B cell (primary cell): ENCODE measurements at regions not wholly inside any gene's neighbourhood (a gene's known extent, or its start where the extent isn't known, plus 50 kb on each side); places are given as distances from the start of the nearest gene placed in this dataset.

Experiments used
- ATAC-seq: fragments of 200-7000 bp; cut with Tn5 transposase; one replicate; pipeline ENCODE4 v1.10.0; 2021; ENCODE audit warnings: low read depth, mild to moderate bottlenecking, moderate number of reproducible peaks, moderate library complexity
- CTCF ChIA-PET: fragments of 350-600 bp; sonication (Branson Sonifier 250); formaldehyde crosslinking; loops from one replicate; lab custom pipeline; 2021; ENCODE audit warnings: antibody characterized with exemption, inconsistent platforms; lab: Charles Lee
- POLR2A ChIA-PET: fragments of 350-600 bp; sonication (Branson Sonifier 250); formaldehyde crosslinking; loops from one replicate; lab custom pipeline; 2021; ENCODE audit warnings: antibody characterized with exemption; lab: Charles Lee
- DNase-seq: peaks from one replicate; pipeline ENCODE4 v3.0.0; 2013
- H2AFZ ChIP-seq: 2 replicates; pipeline ENCODE4 v1.6.1; 2012; ENCODE audit warnings: mild to moderate bottlenecking, low read depth, low read length; ENCODE audit not compliant: insufficient read depth, poor library complexity, severe bottlenecking
- H3K27ac ChIP-seq, 2 donors: 1 replicate in 1 of 2; 2 replicates in 1 of 2; pipeline ENCODE4 v1.5.1; 2012 to 2013; ENCODE audit warnings: low read length in 2 of 2, mild to moderate bottlenecking in 2 of 2, moderate library complexity in 1 of 2
- H3K27me3 ChIP-seq, 4 experiments: fragments of 200-600 bp in 1 of 4; sonication (generic) in 1 of 4; replicated peaks in 1 of 4; 1 replicate in 2 of 4; 2 replicates in 2 of 4; pipeline versions ENCODE4 v1.6.1 to v1.7.0; 2013 to 2016; ENCODE audit warnings: low read length in 3 of 4, mild to moderate bottlenecking in 2 of 4, mixed read lengths in 1 of 4, moderate library complexity in 1 of 4; ENCODE audit not compliant: insufficient read depth in 4 of 4, control insufficient read depth in 3 of 4; ENCODE audit errors: control extremely low read depth in 1 of 4
- H3K36me3 ChIP-seq, 2 experiments: replicated peaks in 1 of 2; 1 replicate in 1 of 2; 2 replicates in 1 of 2; pipeline versions ENCODE4 v1.6.1 to v1.7.1; 2013; ENCODE audit warnings: low read length in 1 of 2; ENCODE audit not compliant: insufficient read depth in 2 of 2, control insufficient read depth in 1 of 2; ENCODE audit errors: control extremely low read depth in 1 of 2, extremely low read depth in 1 of 2
- H3K4me1 ChIP-seq, 2 donors: fragments of 200-600 bp in 1 of 2; sonication (generic) in 1 of 2; 1 replicate in 1 of 2; 2 replicates in 1 of 2; pipeline versions ENCODE4 v1.5.1 to v1.6.1; 2013 to 2017; ENCODE audit warnings: low read length in 2 of 2; ENCODE audit not compliant: control insufficient read depth in 2 of 2, insufficient read depth in 2 of 2
- H3K4me2 ChIP-seq: replicated peaks from 2 replicates; pipeline ENCODE3; 2012; ENCODE audit warnings: mild to moderate bottlenecking, low read depth, low read length; ENCODE audit not compliant: poor library complexity, severe bottlenecking
- H3K4me3 ChIP-seq, 5 experiments: fragments of 200-600 bp in 1 of 5; sonication (generic) in 1 of 5; 1 replicate in 3 of 5; 2 replicates in 2 of 5; pipeline versions ENCODE4 v1.5.1 to v1.7.0; 2011 to 2016; ENCODE audit warnings: low read length in 4 of 5, mild to moderate bottlenecking in 4 of 5, low read depth in 2 of 5, control low read depth in 1 of 5, moderate library complexity in 1 of 5; ENCODE audit not compliant: insufficient read depth in 1 of 5; ENCODE audit errors: control extremely low read depth in 1 of 5, extremely low read depth in 1 of 5
- H3K79me2 ChIP-seq: fragments of 200-600 bp; sonication (generic); one replicate; pipeline ENCODE4 v1.6.0; 2016; ENCODE audit warnings: low read length; ENCODE audit not compliant: control insufficient read depth, insufficient read depth
- H3K9ac ChIP-seq: fragments of 200-600 bp; sonication (generic); 2 replicates; pipeline ENCODE4 v1.6.1; 2017; ENCODE audit warnings: mild to moderate bottlenecking, low read length, moderate library complexity
- H3K9me3 ChIP-seq, 3 donors: one replicate each; pipeline versions ENCODE4 v1.6.1 to v1.7.1; 2013; ENCODE audit warnings: low read length in 2 of 3; ENCODE audit not compliant: control insufficient read depth in 2 of 3, insufficient read depth in 1 of 3; ENCODE audit errors: control extremely low read depth in 1 of 3
- H4K20me1 ChIP-seq: 2 replicates; pipeline ENCODE4 v1.6.0; 2012; ENCODE audit warnings: mild to moderate bottlenecking, low read length; ENCODE audit not compliant: insufficient read depth, control insufficient read depth, poor library complexity, severe bottlenecking
- H3K27ac Mint-ChIP-seq: one replicate; pipeline ENCODE4 v1.8.0; 2021; ENCODE audit warnings: mixed read lengths
- H3K27me3 Mint-ChIP-seq: one replicate; pipeline ENCODE4 v1.8.0; 2021; ENCODE audit warnings: mixed read lengths
- H3K4me1 Mint-ChIP-seq: one replicate; pipeline ENCODE4 v1.8.0; 2021; ENCODE audit warnings: mixed read lengths
- H3K4me3 Mint-ChIP-seq: one replicate; pipeline ENCODE4 v1.8.0; 2021; ENCODE audit warnings: mixed read lengths
- H3K9me3 Mint-ChIP-seq: one replicate; pipeline ENCODE4 v1.8.0; 2022; ENCODE audit warnings: mixed read lengths; ENCODE audit not compliant: insufficient read depth
- CTCF ChIP-seq: fragments of 200-600 bp; IDR thresholded peaks from one replicate; pipeline ENCODE4 v1.8.0; 2022; ENCODE audit warnings: antibody characterized with exemption, mild to moderate bottlenecking
- EZH2 ChIP-seq: IDR thresholded peaks from 2 replicates; pipeline ENCODE4 v1.6.1; 2012; ENCODE audit warnings: borderline replicate concordance, low read depth, mild to moderate bottlenecking, moderate library complexity, low read length; ENCODE audit not compliant: insufficient read depth, poor library complexity, severe bottlenecking
- WGBS: methylation state at CpG from one replicate; pipeline ENCODE4 v1.1.5; 2013; ENCODE audit warnings: missing lambda C conversion rate; ENCODE audit not compliant: insufficient coverage; 5-methylcytosine and 5-hydroxymethylcytosine counted together
- intact Hi-C: fragments of 100-400 bp; cut with micrococcal nuclease; formaldehyde crosslinking; loops from one replicate; pipeline ENCODE4 v1.10.0; 2022

GRCh38 chr5:109989161-109989560 is 299.4 kb downstream of the MAN2A1 start:
- H3K4me1 ChIP-seq, result no peaks in the 10 kb centered on the region
- Mint-ChIP-seq H3K27ac (no peak overlapping the region), H3K27me3 (peaks cover 10% of the 10 kb centered on the region), H3K4me3 (no peak overlapping the region), H3K9me3 (no peaks in the 10 kb centered on the region), H3K4me1 (no peaks in the 10 kb centered on the region)
- ATAC-seq, result no peak
- no peaks in the 10 kb centered on the region for H3K9me3 ChIP-seq
- no peak overlapping the region for H2AFZ ChIP-seq
- intact Hi-C loops, result no loop called here
- POLR2A ChIA-PET, result no interaction called here
- WGBS, result 88% methylated on average over 1 of the region's 7 CpGs
- H3K9ac ChIP-seq, result no peak overlapping the region
- no peak overlapping the region for H3K4me3 ChIP-seq
- CTCF ChIA-PET, result no interaction called here
- H3K79me2 ChIP-seq, result no peaks in the 10 kb centered on the region
- H4K20me1 ChIP-seq, result no peaks in the 10 kb centered on the region
- no peak overlapping the region for H3K4me2 ChIP-seq
- H3K27me3 ChIP-seq, result no peaks in the 10 kb centered on the region
- H3K36me3 ChIP-seq, result no peaks in the 10 kb centered on the region
- TF ChIP-seq EZH2 (no peak), CTCF (no peak)
- no peak overlapping the region for H3K27ac ChIP-seq
- no peak for DNase-seq

GRCh38 chr5:109989994-109990722 is 300.4 kb downstream of the MAN2A1 start:
- Mint-ChIP-seq H3K27me3 (peaks cover 10% of the 10 kb centered on the region), H3K4me3 (no peak overlapping the region), H3K27ac (no peak overlapping the region), H3K9me3 (no peaks in the 10 kb centered on the region), H3K4me1 (no peaks in the 10 kb centered on the region)
- Histone ChIP-seq H3K27me3 (no peaks in the 10 kb centered on the region), H3K27ac (no peak overlapping the region), H3K79me2 (no peaks in the 10 kb centered on the region), H3K36me3 (no peaks in the 10 kb centered on the region), H3K4me1 (no peaks in the 10 kb centered on the region), H3K4me2 (no peak overlapping the region), H3K9ac (no peak overlapping the region), H2AFZ (no peak overlapping the region), H4K20me1 (no peaks in the 10 kb centered on the region), H3K4me3 (no peak overlapping the region), H3K9me3 (no peaks in the 10 kb centered on the region)
- CTCF ChIA-PET, result no interaction called here
- WGBS, result no CpG with 5 or more reads among the region's 4 CpGs
- POLR2A ChIA-PET, result no interaction called here
- no peak for TF ChIP-seq CTCF
- no peak for TF ChIP-seq EZH2
- ATAC-seq (no peak), DNase-seq (no peak)
- intact Hi-C loops, result no loop called here
